ENCODE measurements at regions not wholly inside any gene's neighbourhood (a gene's known extent, or its start where the extent isn't known, plus 50 kb on each side); places are given as distances from the start of the nearest gene placed in this dataset.

GRCh38 chr4:83213640-83214039 lies 71.0 kb downstream of the COQ2 start:
- Histone ChIP-seq H3K27ac (no peak overlapping the region), H3K4me3 (no peak overlapping the region), H3K36me3 (no peaks in the 10 kb centered on the region), H3K9me3 (no peaks in the 10 kb centered on the region), H3K4me1 (peaks cover 0 to 22% (median 8%) of the 10 kb centered on the region in 4 donors), H3K27me3 (no peaks in the 10 kb centered on the region)
- TF ChIP-seq CTCF (IDR thresholded peaks at IDR 0.05) = no peak
- TF ChIP-seq POLR2A (IDR thresholded peaks at IDR 0.05) = no peak
- DNase-seq = no peak

- Histone ChIP-seq H3K4me3 (no peak overlapping the region), H3K4me1 (peaks cover 6 to 17% (median 11%) of the 10 kb centered on the region in 4 donors), H3K9me3 (no peaks in the 10 kb centered on the region), H3K27me3 (no peaks in the 10 kb centered on the region), H3K27ac (peak overlapping the region in 1 of 4 donors; percentile 64), H3K36me3 (no peaks in the 10 kb centered on the region)
- TF ChIP-seq POLR2A (IDR thresholded peaks at IDR 0.05) = no peak
- TF ChIP-seq CTCF (IDR thresholded peaks at IDR 0.05) = no peak
- DNase-seq = peak in 2 of 3 donors; percentile 63 to 72
Measured at GRCh38 chr4:83212041-83212851, 72.4 kb downstream of the COQ2 start.

- H3K9me3 ChIP-seq = no peaks in the 10 kb centered on the region
- peaks cover 0 to 19% (median 10%) of the 10 kb centered on the region in 4 donors for H3K4me1 ChIP-seq
- H3K27ac ChIP-seq = no peak overlapping the region
- H3K4me3 ChIP-seq = no peak overlapping the region
- DNase-seq = no peak
- no peak for TF ChIP-seq CTCF (IDR thresholded peaks at IDR 0.05)
- TF ChIP-seq POLR2A (IDR thresholded peaks at IDR 0.05) = no peak
- no peaks in the 10 kb centered on the region for H3K36me3 ChIP-seq
- H3K27me3 ChIP-seq = no peaks in the 10 kb centered on the region
Measured at GRCh38 chr4:83209419-83209818, 75.2 kb downstream of the COQ2 start.

GRCh38 chr4:83208371-83209365 lies 75.9 kb downstream of the COQ2 start:
- no peaks in the 10 kb centered on the region for H3K36me3 ChIP-seq
- no peaks in the 10 kb centered on the region for H3K9me3 ChIP-seq
- H3K4me1 ChIP-seq = peaks cover 0 to 19% (median 10%) of the 10 kb centered on the region in 4 donors
- DNase-seq = no peak
- H3K27me3 ChIP-seq = no peaks in the 10 kb centered on the region
- H3K4me3 ChIP-seq = no peak overlapping the region
- H3K27ac ChIP-seq = no peak overlapping the region
- TF ChIP-seq POLR2A (IDR thresholded peaks at IDR 0.05) (no peak), CTCF (IDR thresholded peaks at IDR 0.05) (no peak)

GRCh38 chr4:83207497-83208101 lies 77.0 kb downstream of the COQ2 start:
- Histone ChIP-seq H3K4me3 (no peak overlapping the region), H3K4me1 (peaks cover 0 to 19% (median 7%) of the 10 kb centered on the region in 4 donors), H3K27ac (no peak overlapping the region), H3K9me3 (no peaks in the 10 kb centered on the region), H3K27me3 (no peaks in the 10 kb centered on the region), H3K36me3 (no peaks in the 10 kb centered on the region)
- no peak for DNase-seq
- TF ChIP-seq POLR2A (IDR thresholded peaks at IDR 0.05) = no peak
- no peak for TF ChIP-seq CTCF (IDR thresholded peaks at IDR 0.05)
